ENCODE measurements at regions not wholly inside any gene's neighbourhood (a gene's known extent, or its start where the extent isn't known, plus 50 kb on each side); places are given as distances from the start of the nearest gene placed in this dataset.
"Not testable (repeated sequence)": the region's sequence is repeated elsewhere in the genome, so short reads cannot be mapped to it uniquely, and the experiment has no call there.

DNA sequence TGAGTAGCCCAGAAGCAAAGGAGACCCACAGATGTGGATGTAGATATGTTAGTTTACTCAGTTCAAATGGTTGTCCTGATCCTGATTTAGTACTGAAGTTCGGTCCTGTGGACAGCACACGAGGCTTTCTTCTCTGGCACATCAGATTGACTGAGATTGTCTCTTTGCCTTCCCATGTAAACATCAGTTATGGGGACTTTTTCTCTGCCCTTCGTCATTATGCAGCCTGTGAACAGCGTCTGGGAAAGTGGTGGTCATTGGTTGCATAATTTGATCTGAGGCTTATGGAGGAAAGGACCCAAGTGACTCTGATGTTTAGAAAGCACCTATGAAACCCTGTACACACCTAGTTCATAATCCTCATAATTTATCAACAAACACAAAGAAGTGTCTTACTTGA lies 264.5 kb upstream of the SGCG start:
- H3K4me2 ChIP-seq (ENCODE audit: low read depth, low read length); H3K4me1 ChIP-seq (ENCODE audit: control insufficient read depth, insufficient read depth, low read length); H3K4ac ChIP-seq (ENCODE audit: low read depth, low read length); H4K91ac ChIP-seq (ENCODE audit: insufficient read depth, low read depth, low read length); H3K27me3 ChIP-seq (ENCODE audit: control insufficient read depth, insufficient read depth, low read length); CTCF ChIA-PET; H4K5ac ChIP-seq (ENCODE audit: low read depth, low read length); intact Hi-C loops (cut with micrococcal nuclease); H2BK15ac ChIP-seq (ENCODE audit: low read depth, low read length); H2AFZ ChIP-seq (replicated peaks; ENCODE audit: low read length, poor library complexity); H2AK5ac ChIP-seq (ENCODE audit: low read depth, low read length); H4K8ac ChIP-seq (ENCODE audit: low read depth in 2 of 2, low read length in 2 of 2); H3K36me3 ChIP-seq (ENCODE audit: control insufficient read depth, insufficient read depth, low read length); H4K20me1 ChIP-seq (ENCODE audit: insufficient read depth, low read length); H3K4me3 ChIP-seq (ENCODE audit: insufficient read depth, low read depth, low read length); H3K14ac ChIP-seq (replicated peaks; ENCODE audit: low read depth, low read length); H3K18ac ChIP-seq (ENCODE audit: low read depth, low read length); H3K23ac ChIP-seq (ENCODE audit: low read depth, low read length); POLR2A ChIA-PET (ENCODE audit: unreplicated experiment); H3K9me1 ChIP-seq (ENCODE audit: insufficient read depth, low read length); H3K9me3 ChIP-seq (ENCODE audit: control insufficient read depth, insufficient read depth, low read length); H2AK9ac ChIP-seq (replicated peaks; ENCODE audit: low read depth, low read length, poor library complexity); H2BK5ac ChIP-seq (ENCODE audit: low read depth, low read length, poor library complexity, severe bottlenecking); DNase-seq; H3K79me1 ChIP-seq (ENCODE audit: low read depth in 1 of 2, low read length in 2 of 2); H2BK20ac ChIP-seq (ENCODE audit: low read depth, low read length); BruUV-seq (replicated peaks); H3K27ac ChIP-seq (ENCODE audit: insufficient read depth, low read length); dilution Hi-C loops (cut with HindIII; ENCODE audit: low sequenced_read_pairs, unreplicated experiment); H2BK120ac ChIP-seq (ENCODE audit: low read depth, low read length); H3K56ac ChIP-seq (ENCODE audit: extremely low read depth, insufficient read depth, low read length); H3K9ac ChIP-seq (ENCODE audit: low read depth, low read length); in situ Hi-C loops (cut with MboI; ENCODE audit: low sequenced_read_pairs); ATAC-seq (ENCODE audit: low read depth): not testable (repeated sequence)
- no CpG with 5 or more reads among the region's 4 CpGs for WGBS, 2 experiments (ENCODE audit: extremely low coverage in 2 of 2, insufficient read length in 1 of 2)
